ENCODE measurements at regions not wholly inside any gene's neighbourhood (a gene's known extent, or its start where the extent isn't known, plus 50 kb on each side); places are given as distances from the start of the nearest gene placed in this dataset.
"Not testable (repeated sequence)": the region's sequence is repeated elsewhere in the genome, so short reads cannot be mapped to it uniquely, and the experiment has no call there.

DNA sequence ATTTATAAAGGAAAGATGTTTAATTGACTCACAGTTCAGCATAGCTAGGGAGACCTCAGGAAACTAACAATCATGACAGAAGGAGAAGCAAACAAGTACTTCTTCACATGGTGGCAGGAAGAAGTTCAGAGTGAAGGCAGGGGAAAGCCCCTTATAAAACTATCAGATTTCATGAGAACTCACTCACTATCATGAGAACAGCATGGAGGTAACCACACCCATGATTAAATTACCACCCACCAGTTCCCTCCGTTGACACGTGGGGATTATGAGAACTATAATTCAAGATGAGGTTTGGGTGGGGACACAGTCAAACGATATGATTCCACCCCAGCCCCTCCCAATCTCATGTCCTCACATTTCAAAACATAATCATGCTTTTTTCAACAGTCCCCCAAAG is 124.2 kb upstream of the PCGF5 start:
- no peaks in the 10 kb centered on the region for H3K79me2 ChIP-seq (ENCODE audit: low read length)
- H3K4me3 ChIP-seq (ENCODE audit: low read length), result no peak overlapping the region
- H3K36me3 ChIP-seq (replicated peaks; ENCODE audit: insufficient read depth, low read length), result no peaks in the 10 kb centered on the region
- no peak overlapping the region for H2AFZ ChIP-seq (ENCODE audit: low read length)
- H3K9me3 ChIP-seq (replicated peaks; ENCODE audit: insufficient read depth, low read length), result no peaks in the 10 kb centered on the region
- H3K27ac ChIP-seq (ENCODE audit: low read length), result no peak overlapping the region
- H3K9me2 ChIP-seq (replicated peaks; ENCODE audit: insufficient read depth, low read length), result no peaks in the 10 kb centered on the region
- no peaks in the 10 kb centered on the region for H3K4me1 ChIP-seq (ENCODE audit: low read length)
- no peaks in the 10 kb centered on the region for H3F3A ChIP-seq (ENCODE audit: insufficient read depth, low read length)
- no peak overlapping the region for H3K4me2 ChIP-seq (ENCODE audit: low read depth, low read length)
- TF ChIP-seq EZH2 (optimal IDR thresholded peaks at IDR 0.05; ENCODE audit: low read depth, low read length) (no peak), EZH2phosphoT487 (IDR thresholded peaks at IDR 0.05; ENCODE audit: low read length) (no peak)
- TF ChIP-seq, protein P1, sequence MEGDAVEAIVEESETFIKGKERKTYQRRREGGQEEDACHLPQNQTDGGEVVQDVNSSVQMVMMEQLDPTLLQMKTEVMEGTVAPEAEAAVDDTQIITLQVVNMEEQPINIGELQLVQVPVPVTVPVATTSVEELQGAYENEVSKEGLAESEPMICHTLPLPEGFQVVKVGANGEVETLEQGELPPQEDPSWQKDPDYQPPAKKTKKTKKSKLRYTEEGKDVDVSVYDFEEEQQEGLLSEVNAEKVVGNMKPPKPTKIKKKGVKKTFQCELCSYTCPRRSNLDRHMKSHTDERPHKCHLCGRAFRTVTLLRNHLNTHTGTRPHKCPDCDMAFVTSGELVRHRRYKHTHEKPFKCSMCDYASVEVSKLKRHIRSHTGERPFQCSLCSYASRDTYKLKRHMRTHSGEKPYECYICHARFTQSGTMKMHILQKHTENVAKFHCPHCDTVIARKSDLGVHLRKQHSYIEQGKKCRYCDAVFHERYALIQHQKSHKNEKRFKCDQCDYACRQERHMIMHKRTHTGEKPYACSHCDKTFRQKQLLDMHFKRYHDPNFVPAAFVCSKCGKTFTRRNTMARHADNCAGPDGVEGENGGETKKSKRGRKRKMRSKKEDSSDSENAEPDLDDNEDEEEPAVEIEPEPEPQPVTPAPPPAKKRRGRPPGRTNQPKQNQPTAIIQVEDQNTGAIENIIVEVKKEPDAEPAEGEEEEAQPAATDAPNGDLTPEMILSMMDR (IDR thresholded peaks at IDR 0.05; ENCODE audit: low read length), result no peak
- no peaks in the 10 kb centered on the region for H3K27me3 ChIP-seq (replicated peaks; ENCODE audit: insufficient read depth, low read length)
- no peak for DNase-seq
- H4K20me1 ChIP-seq (ENCODE audit: insufficient read depth, low read length), result no peaks in the 10 kb centered on the region
- no peak overlapping the region for H3K9ac ChIP-seq (ENCODE audit: low read length)

GRCh38 chr10:91097313-91097712 is 123.2 kb upstream of the PCGF5 start:
- Histone ChIP-seq H3K9me3 (replicated peaks; ENCODE audit: insufficient read depth, low read length) (no peaks in the 10 kb centered on the region), H3K9ac (ENCODE audit: low read length) (no peak overlapping the region), H2AFZ (ENCODE audit: low read length) (no peak overlapping the region), H3K27me3 (replicated peaks; ENCODE audit: insufficient read depth, low read length) (no peaks in the 10 kb centered on the region), H3K4me3 (ENCODE audit: low read length) (no peak overlapping the region), H4K20me1 (ENCODE audit: insufficient read depth, low read length) (no peaks in the 10 kb centered on the region), H3F3A (ENCODE audit: insufficient read depth, low read length) (no peaks in the 10 kb centered on the region), H3K27ac (ENCODE audit: low read length) (no peak overlapping the region), H3K79me2 (ENCODE audit: low read length) (no peaks in the 10 kb centered on the region), H3K9me2 (replicated peaks; ENCODE audit: insufficient read depth, low read length) (no peaks in the 10 kb centered on the region), H3K4me1 (ENCODE audit: low read length) (no peaks in the 10 kb centered on the region), H3K36me3 (replicated peaks; ENCODE audit: insufficient read depth, low read length) (no peaks in the 10 kb centered on the region), H3K4me2 (ENCODE audit: low read depth, low read length) (no peak overlapping the region)
- no peak for DNase-seq
- no peak for TF ChIP-seq EZH2phosphoT487 (IDR thresholded peaks at IDR 0.05; ENCODE audit: low read length)
- TF ChIP-seq, protein P1 (IDR thresholded peaks at IDR 0.05; ENCODE audit: low read length), result no peak
- TF ChIP-seq EZH2 (optimal IDR thresholded peaks at IDR 0.05; ENCODE audit: low read depth, low read length), result no peak

GRCh38 chr10:91098021-91098420 is 122.4 kb upstream of the PCGF5 start:
- not testable (repeated sequence) for H3K9me3 ChIP-seq (replicated peaks; ENCODE audit: insufficient read depth, low read length); H3K9me2 ChIP-seq (replicated peaks; ENCODE audit: insufficient read depth, low read length); H3K27ac ChIP-seq (ENCODE audit: low read length); H3K36me3 ChIP-seq (replicated peaks; ENCODE audit: insufficient read depth, low read length); H3K27me3 ChIP-seq (replicated peaks; ENCODE audit: insufficient read depth, low read length); H4K20me1 ChIP-seq (ENCODE audit: insufficient read depth, low read length); H3K4me2 ChIP-seq (ENCODE audit: low read depth, low read length); H3F3A ChIP-seq (ENCODE audit: insufficient read depth, low read length); H3K4me1 ChIP-seq (ENCODE audit: low read length); H2AFZ ChIP-seq (ENCODE audit: low read length); H3K9ac ChIP-seq (ENCODE audit: low read length); DNase-seq; H3K79me2 ChIP-seq (ENCODE audit: low read length); H3K4me3 ChIP-seq (ENCODE audit: low read length)

DNA sequence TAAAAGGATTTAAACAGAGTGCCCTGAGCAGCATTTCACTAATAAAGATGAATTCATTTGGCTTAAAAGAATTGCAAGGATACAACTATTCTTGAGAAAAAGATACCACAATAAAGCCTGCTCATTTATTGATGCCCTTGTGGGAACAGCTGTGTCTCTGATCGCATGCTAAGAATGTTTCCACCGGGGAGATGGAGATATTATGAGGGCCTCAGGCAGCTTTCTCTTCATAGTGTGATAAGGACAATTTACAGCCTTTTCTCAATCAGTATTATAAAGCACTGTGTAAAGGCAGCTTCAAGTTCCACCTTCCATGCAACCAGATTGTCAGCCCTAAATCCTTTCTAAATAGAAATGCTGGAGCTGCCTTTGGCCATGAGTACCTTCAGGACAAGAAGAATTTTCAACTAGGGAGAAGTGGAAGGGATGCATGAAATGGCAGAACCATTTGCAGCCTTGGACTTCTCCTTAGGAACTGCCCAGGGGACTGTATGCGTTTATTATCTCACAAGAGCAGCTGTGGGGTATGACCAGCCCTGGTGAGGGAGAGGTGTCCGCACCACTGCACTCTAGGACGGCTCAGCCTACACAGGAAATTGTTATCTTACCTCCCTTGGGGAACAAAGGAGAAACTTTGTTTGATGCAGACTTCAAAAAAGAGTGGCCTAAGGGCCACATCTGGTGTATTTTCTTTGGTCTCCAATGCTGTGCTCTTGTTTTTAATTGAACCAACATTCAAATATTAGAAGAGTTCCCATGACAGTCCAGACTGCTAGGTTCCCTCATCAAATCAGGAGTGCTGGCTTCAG is 116.9 kb upstream of the PCGF5 start:
- DNase-seq, result no peak
- Histone ChIP-seq H3K4me2 (ENCODE audit: low read depth, low read length) (no peak overlapping the region), H3K4me3 (ENCODE audit: low read length) (no peak overlapping the region), H2AFZ (ENCODE audit: low read length) (no peak overlapping the region), H3K27me3 (replicated peaks; ENCODE audit: insufficient read depth, low read length) (no peaks in the 10 kb centered on the region), H3F3A (ENCODE audit: insufficient read depth, low read length) (no peaks in the 10 kb centered on the region), H4K20me1 (ENCODE audit: insufficient read depth, low read length) (no peaks in the 10 kb centered on the region), H3K27ac (ENCODE audit: low read length) (no peak overlapping the region), H3K9me3 (replicated peaks; ENCODE audit: insufficient read depth, low read length) (no peaks in the 10 kb centered on the region), H3K4me1 (ENCODE audit: low read length) (no peaks in the 10 kb centered on the region), H3K9me2 (replicated peaks; ENCODE audit: insufficient read depth, low read length) (no peaks in the 10 kb centered on the region), H3K36me3 (replicated peaks; ENCODE audit: insufficient read depth, low read length) (no peaks in the 10 kb centered on the region), H3K9ac (ENCODE audit: low read length) (no peak overlapping the region), H3K79me2 (ENCODE audit: low read length) (no peaks in the 10 kb centered on the region)
- no peak for TF ChIP-seq EZH2 (optimal IDR thresholded peaks at IDR 0.05; ENCODE audit: low read depth, low read length)
- no peak for TF ChIP-seq EZH2phosphoT487 (IDR thresholded peaks at IDR 0.05; ENCODE audit: low read length)
- TF ChIP-seq, protein P1 (IDR thresholded peaks at IDR 0.05; ENCODE audit: low read length), result no peak
